Esophagus squamous epithelium (tissue), 5 donors: ENCODE measurements at regions not wholly inside any gene's neighbourhood (a gene's known extent, or its start where the extent isn't known, plus 50 kb on each side); places are given as distances from the start of the nearest gene placed in this dataset.

Experiments used
- DNase-seq: peaks from one replicate; lab custom pipeline; 2025; lab: John Stamatoyannopoulos, UW
- H3K27ac ChIP-seq, 4 donors: fragments of 200-600 bp; sonication (generic); one replicate each; pipeline ENCODE4 v1.5.1; 2016 to 2019; ENCODE audit warnings: mild to moderate bottlenecking in 1 of 4
- H3K27me3 ChIP-seq, 4 donors: fragments of 200-600 bp; sonication (generic); 1 replicate in 3 of 4; 2 replicates in 1 of 4; pipeline versions ENCODE4 v1.5.1 to v1.6.0; 2017 to 2021; ENCODE audit warnings: antibody characterized with exemption in 1 of 4
- H3K36me3 ChIP-seq, 3 donors: fragments of 200-600 bp; sonication (generic); one replicate each; pipeline ENCODE4 v1.5.1; 2016 to 2019
- H3K4me1 ChIP-seq, 3 donors: fragments of 200-600 bp; sonication (generic); one replicate each; pipeline ENCODE4 v1.5.1; 2017 to 2019
- H3K4me3 ChIP-seq, 4 donors: fragments of 200-600 bp; sonication (generic); 1 replicate in 3 of 4; 2 replicates in 1 of 4; pipeline ENCODE4 v1.5.1; 2016 to 2019; ENCODE audit warnings: mild to moderate bottlenecking in 2 of 4, moderate library complexity in 1 of 4
- H3K9me3 ChIP-seq, 3 donors: fragments of 200-600 bp; sonication (generic); one replicate each; pipeline ENCODE4 v1.5.1; 2016 to 2019
- POLR2A ChIP-seq, 4 donors: fragments of 450-650 bp; IDR thresholded peaks; one replicate each; pipeline ENCODE4 v1.6.1; 2017; ENCODE audit warnings: antibody characterized with exemption in 4 of 4, mild to moderate bottlenecking in 4 of 4, moderate library complexity in 3 of 4
- WGBS, 2 donors: methylation state at CpG; one replicate each; pipeline ENCODE4 v1.1.5; 2018; 5-methylcytosine and 5-hydroxymethylcytosine counted together
- intact Hi-C: fragments of 100-400 bp; cut with DNase I; formaldehyde crosslinking; loops from one replicate; pipeline ENCODE4 v1.15.0; 2022
- TF ChIP-seq, protein P1 (sequence below), 6 experiments: fragments of 450-650 bp in 4 of 6; fragments of 200-600 bp in 2 of 6; sonication (generic) in 2 of 6; IDR thresholded peaks; one replicate each; pipeline ENCODE4 v1.5.1; 2016 to 2019; ENCODE audit warnings: antibody characterized with exemption in 6 of 6, mild to moderate bottlenecking in 4 of 6, moderate library complexity in 4 of 6
- donor health status: DM: yes; HTN: yes; CAD: no.

GRCh38 chr7:116310141-116310540, 99.8 kb downstream of the TES start:
- TF ChIP-seq, protein P1, sequence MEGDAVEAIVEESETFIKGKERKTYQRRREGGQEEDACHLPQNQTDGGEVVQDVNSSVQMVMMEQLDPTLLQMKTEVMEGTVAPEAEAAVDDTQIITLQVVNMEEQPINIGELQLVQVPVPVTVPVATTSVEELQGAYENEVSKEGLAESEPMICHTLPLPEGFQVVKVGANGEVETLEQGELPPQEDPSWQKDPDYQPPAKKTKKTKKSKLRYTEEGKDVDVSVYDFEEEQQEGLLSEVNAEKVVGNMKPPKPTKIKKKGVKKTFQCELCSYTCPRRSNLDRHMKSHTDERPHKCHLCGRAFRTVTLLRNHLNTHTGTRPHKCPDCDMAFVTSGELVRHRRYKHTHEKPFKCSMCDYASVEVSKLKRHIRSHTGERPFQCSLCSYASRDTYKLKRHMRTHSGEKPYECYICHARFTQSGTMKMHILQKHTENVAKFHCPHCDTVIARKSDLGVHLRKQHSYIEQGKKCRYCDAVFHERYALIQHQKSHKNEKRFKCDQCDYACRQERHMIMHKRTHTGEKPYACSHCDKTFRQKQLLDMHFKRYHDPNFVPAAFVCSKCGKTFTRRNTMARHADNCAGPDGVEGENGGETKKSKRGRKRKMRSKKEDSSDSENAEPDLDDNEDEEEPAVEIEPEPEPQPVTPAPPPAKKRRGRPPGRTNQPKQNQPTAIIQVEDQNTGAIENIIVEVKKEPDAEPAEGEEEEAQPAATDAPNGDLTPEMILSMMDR (IDR thresholded peaks at IDR 0.05), result no peak
- no peak for TF ChIP-seq POLR2A (IDR thresholded peaks at IDR 0.05)

GRCh38 chr7:116311259-116311658, 100.9 kb downstream of the TES start:
- Histone ChIP-seq H3K4me1 (peaks cover under 1 to 18% (median 6%) of the 10 kb centered on the region in 3 donors), H3K27me3 (no peaks in the 10 kb centered on the region), H3K27ac (no peak overlapping the region), H3K36me3 (no peaks in the 10 kb centered on the region), H3K9me3 (no peaks in the 10 kb centered on the region), H3K4me3 (no peak overlapping the region)
- 88 to 95% methylated on average over 3 of the region's 3 CpGs for WGBS, 2 donors
- TF ChIP-seq, protein P1 (IDR thresholded peaks at IDR 0.05), result no peak
- no peak for TF ChIP-seq POLR2A (IDR thresholded peaks at IDR 0.05)
- intact Hi-C loops, result no loop called here
- no peak for DNase-seq

More at GRCh38 chr7:116310141-116310540, 99.8 kb downstream of the TES start:
- H3K9me3 ChIP-seq, result no peaks in the 10 kb centered on the region
- WGBS, 2 donors, result 58 to 93% methylated on average over 3 of the region's 3 CpGs
- no peaks in the 10 kb centered on the region for H3K27me3 ChIP-seq
- no peaks in the 10 kb centered on the region for H3K36me3 ChIP-seq
- intact Hi-C loops, result no loop called here
- H3K4me3 ChIP-seq, result no peak overlapping the region
- H3K4me1 ChIP-seq, result peaks cover 0 to 7% (median 0%) of the 10 kb centered on the region in 3 donors
- H3K27ac ChIP-seq, result no peak overlapping the region
- DNase-seq, result no peak

- Histone ChIP-seq H3K4me3 (no peak overlapping the region), H3K4me1 (peaks cover 7 to 25% (median 11%) of the 10 kb centered on the region in 3 donors), H3K36me3 (no peaks in the 10 kb centered on the region), H3K27ac (no peak overlapping the region), H3K9me3 (no peaks in the 10 kb centered on the region), H3K27me3 (no peaks in the 10 kb centered on the region)
- WGBS, 2 donors, result 95 to 97% methylated on average over 3 of the region's 3 CpGs
- intact Hi-C loops, result no loop called here
- no peak for DNase-seq
- TF ChIP-seq, protein P1 (IDR thresholded peaks at IDR 0.05), result no peak
- no peak for TF ChIP-seq POLR2A (IDR thresholded peaks at IDR 0.05)
Measured at GRCh38 chr7:116311816-116312471, 101.6 kb downstream of the TES start.

- WGBS, 2 donors, result 23 to 42% methylated on average over 6 of the region's 6 CpGs
- no peak for DNase-seq
- Histone ChIP-seq H3K9me3 (no peaks in the 10 kb centered on the region), H3K27ac (peak overlapping the region; percentile 29 to 86 (median 81)), H3K4me3 (no peak overlapping the region), H3K4me1 (peaks cover 13 to 38% (median 19%) of the 10 kb centered on the region in 3 donors), H3K27me3 (no peaks in the 10 kb centered on the region), H3K36me3 (no peaks in the 10 kb centered on the region)
- intact Hi-C loops, result loop anchor here (5.0 kb wide), 1 partner anchor 212 kb away; the partner anchor contains the start of gene CAV1
- TF ChIP-seq, protein P1 (IDR thresholded peaks at IDR 0.05), result no peak
- no peak for TF ChIP-seq POLR2A (IDR thresholded peaks at IDR 0.05)
Measured at GRCh38 chr7:116315293-116315692, 105.0 kb downstream of the TES start.

GRCh38 chr7:116315803-116316202, 105.5 kb downstream of the TES start:
- DNase-seq, result no peak
- H3K36me3 ChIP-seq, result no peaks in the 10 kb centered on the region
- no peak for TF ChIP-seq POLR2A (IDR thresholded peaks at IDR 0.05)
- TF ChIP-seq, protein P1 (IDR thresholded peaks at IDR 0.05), result no peak
- H3K4me3 ChIP-seq, result no peak overlapping the region
- H3K27me3 ChIP-seq, result no peaks in the 10 kb centered on the region
- H3K9me3 ChIP-seq, result no peaks in the 10 kb centered on the region
- WGBS, 2 donors, result 61% methylated on average over 3 of the region's 3 CpGs
- peak overlapping the region; percentile 29 to 86 (median 81) for H3K27ac ChIP-seq
- intact Hi-C loops, result loop anchor here (5.0 kb wide), 1 partner anchor 211 kb away; the partner anchor contains the start of gene CAV1
- peaks cover 13 to 38% (median 19%) of the 10 kb centered on the region in 3 donors for H3K4me1 ChIP-seq
